ENCODE measurements at regions not wholly inside any gene's neighbourhood (a gene's known extent, or its start where the extent isn't known, plus 50 kb on each side); places are given as distances from the start of the nearest gene placed in this dataset.

DNA sequence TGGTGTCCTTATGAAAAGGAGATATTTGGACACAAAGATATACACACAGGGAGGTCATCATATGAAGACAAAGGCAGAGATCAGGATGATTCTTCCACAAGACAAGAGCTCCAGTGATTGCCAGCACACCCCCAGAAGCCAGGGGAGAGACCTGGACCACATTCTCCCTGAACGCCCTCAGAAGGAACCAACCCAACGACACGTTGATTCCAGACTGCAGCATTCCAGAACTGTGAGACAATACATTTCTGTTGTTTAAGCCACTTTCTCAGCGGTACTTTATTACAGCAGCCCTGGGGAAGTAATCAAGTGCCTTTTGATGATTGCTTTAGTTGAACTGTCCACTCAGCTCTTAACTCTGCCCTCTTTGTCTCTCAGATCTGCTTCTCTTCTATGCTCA lies 285.5 kb upstream of the SMARCA2 start:
- TF ChIP-seq REST (IDR thresholded peaks at IDR 0.05), result no peak
- no peak for TF ChIP-seq HMGXB4 (CRISPR knock-in tag; IDR thresholded peaks at IDR 0.05; ENCODE audit: borderline replicate concordance)
- TF ChIP-seq HDAC2 (IDR thresholded peaks at IDR 0.05), result no peak
- TF ChIP-seq, protein P1, sequence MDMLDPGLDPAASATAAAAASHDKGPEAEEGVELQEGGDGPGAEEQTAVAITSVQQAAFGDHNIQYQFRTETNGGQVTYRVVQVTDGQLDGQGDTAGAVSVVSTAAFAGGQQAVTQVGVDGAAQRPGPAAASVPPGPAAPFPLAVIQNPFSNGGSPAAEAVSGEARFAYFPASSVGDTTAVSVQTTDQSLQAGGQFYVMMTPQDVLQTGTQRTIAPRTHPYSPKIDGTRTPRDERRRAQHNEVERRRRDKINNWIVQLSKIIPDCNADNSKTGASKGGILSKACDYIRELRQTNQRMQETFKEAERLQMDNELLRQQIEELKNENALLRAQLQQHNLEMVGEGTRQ (IDR thresholded peaks at IDR 0.05), result no peak
- TF ChIP-seq, protein P2, sequence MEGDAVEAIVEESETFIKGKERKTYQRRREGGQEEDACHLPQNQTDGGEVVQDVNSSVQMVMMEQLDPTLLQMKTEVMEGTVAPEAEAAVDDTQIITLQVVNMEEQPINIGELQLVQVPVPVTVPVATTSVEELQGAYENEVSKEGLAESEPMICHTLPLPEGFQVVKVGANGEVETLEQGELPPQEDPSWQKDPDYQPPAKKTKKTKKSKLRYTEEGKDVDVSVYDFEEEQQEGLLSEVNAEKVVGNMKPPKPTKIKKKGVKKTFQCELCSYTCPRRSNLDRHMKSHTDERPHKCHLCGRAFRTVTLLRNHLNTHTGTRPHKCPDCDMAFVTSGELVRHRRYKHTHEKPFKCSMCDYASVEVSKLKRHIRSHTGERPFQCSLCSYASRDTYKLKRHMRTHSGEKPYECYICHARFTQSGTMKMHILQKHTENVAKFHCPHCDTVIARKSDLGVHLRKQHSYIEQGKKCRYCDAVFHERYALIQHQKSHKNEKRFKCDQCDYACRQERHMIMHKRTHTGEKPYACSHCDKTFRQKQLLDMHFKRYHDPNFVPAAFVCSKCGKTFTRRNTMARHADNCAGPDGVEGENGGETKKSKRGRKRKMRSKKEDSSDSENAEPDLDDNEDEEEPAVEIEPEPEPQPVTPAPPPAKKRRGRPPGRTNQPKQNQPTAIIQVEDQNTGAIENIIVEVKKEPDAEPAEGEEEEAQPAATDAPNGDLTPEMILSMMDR (IDR thresholded peaks at IDR 0.05), result no peak
- TF ChIP-seq EP300 (IDR thresholded peaks at IDR 0.05), result no peak
- no peak for TF ChIP-seq POLR2A (IDR thresholded peaks at IDR 0.05; ENCODE audit: low read length)
- no peak for TF ChIP-seq JUN (IDR thresholded peaks at IDR 0.05)
- no peak for TF ChIP-seq NR3C1 (IDR thresholded peaks at IDR 0.05)
- TF ChIP-seq JUNB (IDR thresholded peaks at IDR 0.05), result no peak
- TF ChIP-seq PHF8 (IDR thresholded peaks at IDR 0.05; ENCODE audit: borderline replicate concordance, low read depth), result no peak
- no peak for TF ChIP-seq SMC3 (IDR thresholded peaks at IDR 0.05)
- no peak for TF ChIP-seq NFE2L2 (conservative IDR thresholded peaks at IDR 0.05; ENCODE audit: low read length)

Data from A549 (cell line).